HCT116 (cell line): ENCODE measurements at regions not wholly inside any gene's neighbourhood (a gene's known extent, or its start where the extent isn't known, plus 50 kb on each side); places are given as distances from the start of the nearest gene placed in this dataset.

Experiments
- CTCF ChIP-seq, 3 experiments: fragments of 200-600 bp in 1 of 3; sonication (generic) in 1 of 3; IDR thresholded peaks in 2 of 3; conservative IDR thresholded peaks in 1 of 3; 2 replicates each; pipeline ENCODE4 v1.5.1; 2012 to 2017; ENCODE audit warnings: low read depth in 2 of 3, low read length in 2 of 3, antibody characterized with exemption in 1 of 3, borderline replicate concordance in 1 of 3, control low read depth in 1 of 3, mild to moderate bottlenecking in 1 of 3, mixed read lengths in 1 of 3, mixed run types in 1 of 3, moderate library complexity in 1 of 3; ENCODE audit not compliant: insufficient read depth in 1 of 3
- EGR1 ChIP-seq: IDR thresholded peaks from 2 replicates; pipeline ENCODE4 v1.6.1; 2012; ENCODE audit warnings: low read depth
- EZH2 ChIP-seq: fragments of 200-600 bp; sonication (generic); IDR thresholded peaks from 2 replicates; pipeline ENCODE4 v1.6.1; 2017; ENCODE audit warnings: antibody characterized with exemption, mixed run types
- JUND ChIP-seq: IDR thresholded peaks from 2 replicates; pipeline ENCODE4 v1.6.1; 2012
- POLR2A ChIP-seq: IDR thresholded peaks from 2 replicates; pipeline ENCODE4 v1.7.0; 2011; ENCODE audit warnings: borderline replicate concordance; ENCODE audit not compliant: insufficient read depth, insufficient read length; ENCODE audit errors: extremely low read depth
- POLR2AphosphoS5 ChIP-seq: IDR thresholded peaks from 2 replicates; pipeline ENCODE4 v1.6.1; 2011; ENCODE audit warnings: mild to moderate bottlenecking, low read depth, low read length, moderate library complexity
- SIN3A ChIP-seq: IDR thresholded peaks from 2 replicates; pipeline ENCODE4 v1.6.1; 2012; ENCODE audit warnings: low read depth
- SRF ChIP-seq: IDR thresholded peaks from 2 replicates; pipeline ENCODE4 v1.6.1; 2012; ENCODE audit warnings: low read depth
- TCF7L2 ChIP-seq: IDR thresholded peaks from 2 replicates; pipeline ENCODE4 v1.7.0; 2011; ENCODE audit warnings: borderline replicate concordance, inconsistent platforms; ENCODE audit not compliant: insufficient read depth, insufficient read length; ENCODE audit errors: extremely low read depth
- ZNF274 ChIP-seq: fragments of 200-500 bp; sonication (Bioruptor generic); IDR thresholded peaks from 2 replicates; pipeline ENCODE4 v1.6.1; 2014; ENCODE audit warnings: mild to moderate bottlenecking, low read depth, low read length, inconsistent platforms
- TF ChIP-seq, protein P1 (sequence below): IDR thresholded peaks from 2 replicates; pipeline ENCODE4 v1.6.1; 2012
- TF ChIP-seq, protein P2 (sequence below): IDR thresholded peaks from 2 replicates; pipeline ENCODE4 v1.6.1; 2012; ENCODE audit warnings: low read depth
- TF ChIP-seq, protein P3 (sequence below): IDR thresholded peaks from 2 replicates; pipeline ENCODE4 v1.6.1; 2011; ENCODE audit warnings: mild to moderate bottlenecking, low read length, moderate library complexity; ENCODE audit not compliant: insufficient replicate concordance; ENCODE audit errors: extremely low read depth

GRCh38 chr4:14894392-14895292 lies 107.6 kb upstream of the CPEB2 start:
- TF ChIP-seq ZNF274 (no peak), POLR2A (no peak), CTCF (IDR thresholded peaks at IDR 0.05 in 2 of 3, conservative IDR thresholded peaks at IDR 0.05 in 1 of 3; ENCODE audit: borderline replicate concordance in 1 of 3, insufficient read depth in 1 of 3, low read depth in 2 of 3, low read length in 2 of 3) (no peak), JUND (no peak), POLR2AphosphoS5 (no peak), SRF (no peak), EZH2 (no peak), TCF7L2 (no peak), SIN3A (no peak), EGR1 (no peak)
- TF ChIP-seq, protein P1, sequence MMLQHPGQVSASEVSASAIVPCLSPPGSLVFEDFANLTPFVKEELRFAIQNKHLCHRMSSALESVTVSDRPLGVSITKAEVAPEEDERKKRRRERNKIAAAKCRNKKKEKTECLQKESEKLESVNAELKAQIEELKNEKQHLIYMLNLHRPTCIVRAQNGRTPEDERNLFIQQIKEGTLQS = no peak
- TF ChIP-seq, protein P2, sequence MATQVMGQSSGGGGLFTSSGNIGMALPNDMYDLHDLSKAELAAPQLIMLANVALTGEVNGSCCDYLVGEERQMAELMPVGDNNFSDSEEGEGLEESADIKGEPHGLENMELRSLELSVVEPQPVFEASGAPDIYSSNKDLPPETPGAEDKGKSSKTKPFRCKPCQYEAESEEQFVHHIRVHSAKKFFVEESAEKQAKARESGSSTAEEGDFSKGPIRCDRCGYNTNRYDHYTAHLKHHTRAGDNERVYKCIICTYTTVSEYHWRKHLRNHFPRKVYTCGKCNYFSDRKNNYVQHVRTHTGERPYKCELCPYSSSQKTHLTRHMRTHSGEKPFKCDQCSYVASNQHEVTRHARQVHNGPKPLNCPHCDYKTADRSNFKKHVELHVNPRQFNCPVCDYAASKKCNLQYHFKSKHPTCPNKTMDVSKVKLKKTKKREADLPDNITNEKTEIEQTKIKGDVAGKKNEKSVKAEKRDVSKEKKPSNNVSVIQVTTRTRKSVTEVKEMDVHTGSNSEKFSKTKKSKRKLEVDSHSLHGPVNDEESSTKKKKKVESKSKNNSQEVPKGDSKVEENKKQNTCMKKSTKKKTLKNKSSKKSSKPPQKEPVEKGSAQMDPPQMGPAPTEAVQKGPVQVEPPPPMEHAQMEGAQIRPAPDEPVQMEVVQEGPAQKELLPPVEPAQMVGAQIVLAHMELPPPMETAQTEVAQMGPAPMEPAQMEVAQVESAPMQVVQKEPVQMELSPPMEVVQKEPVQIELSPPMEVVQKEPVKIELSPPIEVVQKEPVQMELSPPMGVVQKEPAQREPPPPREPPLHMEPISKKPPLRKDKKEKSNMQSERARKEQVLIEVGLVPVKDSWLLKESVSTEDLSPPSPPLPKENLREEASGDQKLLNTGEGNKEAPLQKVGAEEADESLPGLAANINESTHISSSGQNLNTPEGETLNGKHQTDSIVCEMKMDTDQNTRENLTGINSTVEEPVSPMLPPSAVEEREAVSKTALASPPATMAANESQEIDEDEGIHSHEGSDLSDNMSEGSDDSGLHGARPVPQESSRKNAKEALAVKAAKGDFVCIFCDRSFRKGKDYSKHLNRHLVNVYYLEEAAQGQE = no peak
- TF ChIP-seq, protein P3, sequence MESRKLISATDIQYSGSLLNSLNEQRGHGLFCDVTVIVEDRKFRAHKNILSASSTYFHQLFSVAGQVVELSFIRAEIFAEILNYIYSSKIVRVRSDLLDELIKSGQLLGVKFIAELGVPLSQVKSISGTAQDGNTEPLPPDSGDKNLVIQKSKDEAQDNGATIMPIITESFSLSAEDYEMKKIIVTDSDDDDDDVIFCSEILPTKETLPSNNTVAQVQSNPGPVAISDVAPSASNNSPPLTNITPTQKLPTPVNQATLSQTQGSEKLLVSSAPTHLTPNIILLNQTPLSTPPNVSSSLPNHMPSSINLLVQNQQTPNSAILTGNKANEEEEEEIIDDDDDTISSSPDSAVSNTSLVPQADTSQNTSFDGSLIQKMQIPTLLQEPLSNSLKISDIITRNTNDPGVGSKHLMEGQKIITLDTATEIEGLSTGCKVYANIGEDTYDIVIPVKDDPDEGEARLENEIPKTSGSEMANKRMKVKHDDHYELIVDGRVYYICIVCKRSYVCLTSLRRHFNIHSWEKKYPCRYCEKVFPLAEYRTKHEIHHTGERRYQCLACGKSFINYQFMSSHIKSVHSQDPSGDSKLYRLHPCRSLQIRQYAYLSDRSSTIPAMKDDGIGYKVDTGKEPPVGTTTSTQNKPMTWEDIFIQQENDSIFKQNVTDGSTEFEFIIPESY = no peak
